HepG2 (cell line): ENCODE measurements at regions not wholly inside any gene's neighbourhood (a gene's known extent, or its start where the extent isn't known, plus 50 kb on each side); places are given as distances from the start of the nearest gene placed in this dataset.

ENCODE experiments used
- ATAC-seq: fragments of 200-7000 bp; cut with Tn5 transposase; 3 replicates; pipeline ENCODE4 v1.9.1; 2020; ENCODE audit warnings: mild to moderate bottlenecking, moderate library complexity
- BruUV-seq: library from RNA; stranded (reverse); fragments of 400-500 nt; replicated peaks from 2 replicates; lab custom pipeline; 2021; lab: Mats Ljungman, UMichigan
- CTCF ChIA-PET: fragments of 300-600 bp; formaldehyde crosslinking; extraction: SDS; loops from one replicate; lab custom pipeline; 2021; ENCODE audit warnings: low total read pairs, inconsistent platforms, low intra/inter-chr PET ratio; lab: Yijun Ruan, JAX
- POLR2A ChIA-PET: fragments of 350-600 bp; sonication (Branson Sonifier 250); formaldehyde crosslinking; loops from one replicate; lab custom pipeline; 2020; ENCODE audit warnings: antibody characterized with exemption, inconsistent platforms; lab: Yijun Ruan, JAX
- DNase-seq: peaks from one replicate; pipeline ENCODE4 v3.0.0-alpha.2; 2015; ENCODE audit warnings: low spot score
- FAIRE-seq: peaks from 3 replicates; lab custom pipeline; 2011; peaks lifted over from hg19 to GRCh38; lab: Jason Lieb, UNC
- H2AFZ ChIP-seq: one replicate; pipeline ENCODE4 v1.6.1; 2011; ENCODE audit warnings: low read length, inconsistent platforms
- H3K27ac ChIP-seq: fragments of 300-600 bp; 3 replicates; pipeline ENCODE4 v1.8.0; 2011; ENCODE audit warnings: mixed run types, mild to moderate bottlenecking, mixed read lengths, low read length, inconsistent platforms; ENCODE audit not compliant: insufficient read depth; ENCODE audit errors: extremely low read length
- H3K27me3 ChIP-seq, 2 experiments: fragments of 200-600 bp in 1 of 2; 2 replicates in 1 of 2; 3 replicates in 1 of 2; pipeline versions ENCODE4 v1.6.0 to v1.8.0; 2011; ENCODE audit warnings: low read length in 2 of 2, mild to moderate bottlenecking in 2 of 2, moderate library complexity in 2 of 2, inconsistent platforms in 1 of 2; ENCODE audit not compliant: insufficient read depth in 2 of 2, control insufficient read depth in 1 of 2
- H3K36me3 ChIP-seq, 2 experiments: fragments of 200-600 bp in 1 of 2; replicated peaks in 1 of 2; 2 replicates in 1 of 2; 3 replicates in 1 of 2; pipeline versions ENCODE4 v1.5.1 to v1.8.0; 2011; ENCODE audit warnings: low read length in 2 of 2, inconsistent platforms in 1 of 2; ENCODE audit not compliant: insufficient read depth in 2 of 2, control insufficient read depth in 1 of 2
- H3K4me1 ChIP-seq: 2 replicates; pipeline ENCODE4 v1.5.1; 2012; ENCODE audit warnings: low read length, inconsistent platforms; ENCODE audit not compliant: insufficient read depth
- H3K4me2 ChIP-seq: 2 replicates; pipeline ENCODE4 v1.6.0; 2011; ENCODE audit warnings: low read depth, low read length, inconsistent platforms
- H3K4me3 ChIP-seq, 3 experiments: fragments of 200-600 bp in 1 of 3; sonication (generic), shearing (Covaris generic) in 1 of 3; replicated peaks in 1 of 3; 2 replicates each; pipeline ENCODE4 v1.5.1; 2011 to 2016; ENCODE audit warnings: low read length in 3 of 3, inconsistent platforms in 2 of 3, low read depth in 2 of 3, mild to moderate bottlenecking in 2 of 3, control low read depth in 1 of 3, mixed read lengths in 1 of 3; ENCODE audit not compliant: insufficient read depth in 1 of 3
- H3K79me2 ChIP-seq: one replicate; pipeline ENCODE4 v1.6.1; 2011; ENCODE audit warnings: low read length, inconsistent platforms; ENCODE audit not compliant: insufficient read depth
- H3K9ac ChIP-seq: 2 replicates; pipeline ENCODE4 v1.6.0; 2011; ENCODE audit warnings: mild to moderate bottlenecking, low read depth, low read length, inconsistent platforms; ENCODE audit not compliant: insufficient read depth
- H3K9me3 ChIP-seq: 2 replicates; pipeline ENCODE4 v1.5.1; 2012; ENCODE audit warnings: mild to moderate bottlenecking, low read length
- H4K20me1 ChIP-seq: 2 replicates; pipeline ENCODE4 v1.6.0; 2011; ENCODE audit warnings: inconsistent platforms, mild to moderate bottlenecking, low read length, moderate library complexity; ENCODE audit not compliant: insufficient read depth
- ATF7 ChIP-seq, 2 experiments: fragments of 450-650 bp in 1 of 2; sonication (generic) in 1 of 2; formaldehyde crosslinking in 1 of 2; IDR thresholded peaks; 2 replicates each; pipeline versions ENCODE4 v1.4.0 to v1.6.1; 2016 to 2020; ENCODE audit warnings: antibody characterized with exemption in 1 of 2, mild to moderate bottlenecking in 1 of 2, missing genetic modification reagents in 1 of 2
- CEBPB ChIP-seq: IDR thresholded peaks from 2 replicates; pipeline ENCODE4 v1.6.1; 2011; ENCODE audit warnings: low read depth, low read length, improper control_type of control experiment, borderline replicate concordance
- EEA1 ChIP-seq: sonication (generic); formaldehyde crosslinking; IDR thresholded peaks from 2 replicates; pipeline ENCODE4 v1.5.1; 2020; ENCODE audit warnings: mild to moderate bottlenecking, missing genetic modification reagents, borderline replicate concordance
- FOXA3 ChIP-seq: IDR thresholded peaks from 2 replicates; pipeline ENCODE4 v1.6.1; 2016; ENCODE audit warnings: missing genetic modification reagents, missing compliant biosample characterization
- HMG20B ChIP-seq: conservative IDR thresholded peaks from 2 replicates; pipeline ENCODE4 v1.6.1; 2016; ENCODE audit warnings: missing genetic modification reagents, missing compliant biosample characterization
- SMAD3 ChIP-seq: sonication (generic); formaldehyde crosslinking; IDR thresholded peaks from 2 replicates; pipeline ENCODE4 v1.4.0; 2020; ENCODE audit warnings: missing genetic modification reagents
- SMARCC2 ChIP-seq: fragments of 450-650 bp; IDR thresholded peaks from 2 replicates; pipeline ENCODE4 v1.6.1; 2017; ENCODE audit warnings: antibody characterized with exemption, mild to moderate bottlenecking
- TRIM24 ChIP-seq: sonication (generic); formaldehyde crosslinking; IDR thresholded peaks from 2 replicates; pipeline ENCODE4 v1.8.0; 2022; ENCODE audit warnings: mild to moderate bottlenecking, missing genetic modification reagents
- ZFP37 ChIP-seq: sonication (generic); formaldehyde crosslinking; IDR thresholded peaks from 2 replicates; pipeline ENCODE4 v1.4.0; 2020; ENCODE audit warnings: missing genetic modification reagents, borderline replicate concordance
- ZFP41 ChIP-seq: sonication (generic); formaldehyde crosslinking; IDR thresholded peaks from 2 replicates; pipeline ENCODE4 v1.4.0; 2020; ENCODE audit warnings: mild to moderate bottlenecking, missing genetic modification reagents, borderline replicate concordance
- ZNF7 ChIP-seq: IDR thresholded peaks from 2 replicates; pipeline ENCODE4 v1.6.1; 2016; ENCODE audit warnings: missing biosample characterization, missing genetic modification reagents
- WGBS: methylation state at CpG from one replicate; pipeline ENCODE4 v1.1.6; 2017; ENCODE audit warnings: low lambda C conversion rate; 5-methylcytosine and 5-hydroxymethylcytosine counted together
- in situ Hi-C: cut with HindIII; loops from 2 replicates; pipeline ENCODE4 v1.10.0; 2017; ENCODE audit warnings: low pct_unique_long_range_greater_than_20kb; ENCODE audit not compliant: extremely low pct_ligation_motif_present
- intact Hi-C: fragments of 100-400 bp; cut with micrococcal nuclease; formaldehyde crosslinking; loops from one replicate; pipeline ENCODE4 v1.10.0; 2022; ENCODE audit not compliant: unreplicated experiment
- TF ChIP-seq, protein P1 (sequence below): sonication (generic); formaldehyde crosslinking; IDR thresholded peaks from 2 replicates; pipeline ENCODE4 v1.9.0; 2022; ENCODE audit warnings: missing genetic modification reagents, mild to moderate bottlenecking, borderline replicate concordance

DNA sequence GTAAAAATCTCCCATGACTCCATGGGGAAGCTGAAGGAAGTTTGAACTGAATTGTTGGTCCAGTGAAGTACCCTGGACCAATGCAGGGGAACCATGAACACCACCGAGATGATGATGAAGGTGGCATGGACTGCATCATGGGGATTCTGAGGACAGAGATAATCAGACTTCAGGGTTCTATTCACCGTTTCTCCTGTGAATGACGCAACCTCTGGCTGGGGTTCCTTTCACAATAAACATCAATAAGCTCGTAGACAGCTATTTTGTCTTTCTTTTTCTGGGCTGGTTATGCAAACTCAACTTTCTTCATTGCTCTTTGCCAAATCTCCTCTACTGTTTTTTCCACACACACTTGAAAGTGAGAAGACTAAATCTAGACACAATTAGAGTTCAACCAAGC is 87.9 kb upstream of the NKX2-2 start:
- CTCF ChIA-PET: no interaction called here
- Histone ChIP-seq H2AFZ (no peak overlapping the region), H4K20me1 (no peaks in the 10 kb centered on the region), H3K4me3 (no peak overlapping the region), H3K79me2 (no peaks in the 10 kb centered on the region), H3K36me3 (no peaks in the 10 kb centered on the region), H3K27me3 (peaks cover 0 to 4% of the 10 kb centered on the region in 2 experiments; a peak in 1 of 5 replicates), H3K4me1 (no peaks in the 10 kb centered on the region), H3K9ac (no peak overlapping the region), H3K27ac (no peak overlapping the region), H3K4me2 (no peak overlapping the region), H3K9me3 (peaks cover 31% of the 10 kb centered on the region)
- BruUV-seq: no TSS peak
- ATAC-seq (no peak), DNase-seq (no peak), FAIRE-seq (no peak)
- no peak for TF ChIP-seq SMARCC2
- no peak for TF ChIP-seq ZNF7 (CRISPR knock-in tag)
- peak; percentile 51; the same call in 1 of the 2 replicates for TF ChIP-seq CEBPB
- no peak for TF ChIP-seq TRIM24 (CRISPR knock-in tag)
- TF ChIP-seq FOXA3 (CRISPR knock-in tag): no peak
- TF ChIP-seq ATF7 (IDR thresholded peaks at IDR 0.05): peak; percentile 61
- no peak for TF ChIP-seq ATF7 (CRISPR knock-in tag; IDR thresholded peaks at IDR 0.05)
- TF ChIP-seq, protein P1, sequence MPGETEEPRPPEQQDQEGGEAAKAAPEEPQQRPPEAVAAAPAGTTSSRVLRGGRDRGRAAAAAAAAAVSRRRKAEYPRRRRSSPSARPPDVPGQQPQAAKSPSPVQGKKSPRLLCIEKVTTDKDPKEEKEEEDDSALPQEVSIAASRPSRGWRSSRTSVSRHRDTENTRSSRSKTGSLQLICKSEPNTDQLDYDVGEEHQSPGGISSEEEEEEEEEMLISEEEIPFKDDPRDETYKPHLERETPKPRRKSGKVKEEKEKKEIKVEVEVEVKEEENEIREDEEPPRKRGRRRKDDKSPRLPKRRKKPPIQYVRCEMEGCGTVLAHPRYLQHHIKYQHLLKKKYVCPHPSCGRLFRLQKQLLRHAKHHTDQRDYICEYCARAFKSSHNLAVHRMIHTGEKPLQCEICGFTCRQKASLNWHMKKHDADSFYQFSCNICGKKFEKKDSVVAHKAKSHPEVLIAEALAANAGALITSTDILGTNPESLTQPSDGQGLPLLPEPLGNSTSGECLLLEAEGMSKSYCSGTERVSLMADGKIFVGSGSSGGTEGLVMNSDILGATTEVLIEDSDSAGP: no peak
- no peak for TF ChIP-seq EEA1 (CRISPR knock-in tag)
- no peak for TF ChIP-seq ZFP37 (CRISPR knock-in tag)
- TF ChIP-seq HMG20B (CRISPR knock-in tag): no peak
- TF ChIP-seq SMAD3: no peak
- no peak for TF ChIP-seq ZFP41 (CRISPR knock-in tag)
- WGBS: 2% methylated on average over 4 of the region's 4 CpGs
- in situ Hi-C loops: no loop called here
- POLR2A ChIA-PET: no interaction called here
- intact Hi-C loops: no loop called here
